ENCODE measurements at regions not wholly inside any gene's neighbourhood (a gene's known extent, or its start where the extent isn't known, plus 50 kb on each side); places are given as distances from the start of the nearest gene placed in this dataset.

- no peak for ATAC-seq
- no peak overlapping the region for H3K4me3 ChIP-seq
These were observed 378.7 kb upstream of the ANO5 start for GRCh38 chr11:21814169-21814568.

GRCh38 chr11:21817696-21818095, 375.2 kb upstream of the ANO5 start:
- no peak for TF ChIP-seq POLR2A (IDR thresholded peaks at IDR 0.05)
- TF ChIP-seq, protein P1, sequence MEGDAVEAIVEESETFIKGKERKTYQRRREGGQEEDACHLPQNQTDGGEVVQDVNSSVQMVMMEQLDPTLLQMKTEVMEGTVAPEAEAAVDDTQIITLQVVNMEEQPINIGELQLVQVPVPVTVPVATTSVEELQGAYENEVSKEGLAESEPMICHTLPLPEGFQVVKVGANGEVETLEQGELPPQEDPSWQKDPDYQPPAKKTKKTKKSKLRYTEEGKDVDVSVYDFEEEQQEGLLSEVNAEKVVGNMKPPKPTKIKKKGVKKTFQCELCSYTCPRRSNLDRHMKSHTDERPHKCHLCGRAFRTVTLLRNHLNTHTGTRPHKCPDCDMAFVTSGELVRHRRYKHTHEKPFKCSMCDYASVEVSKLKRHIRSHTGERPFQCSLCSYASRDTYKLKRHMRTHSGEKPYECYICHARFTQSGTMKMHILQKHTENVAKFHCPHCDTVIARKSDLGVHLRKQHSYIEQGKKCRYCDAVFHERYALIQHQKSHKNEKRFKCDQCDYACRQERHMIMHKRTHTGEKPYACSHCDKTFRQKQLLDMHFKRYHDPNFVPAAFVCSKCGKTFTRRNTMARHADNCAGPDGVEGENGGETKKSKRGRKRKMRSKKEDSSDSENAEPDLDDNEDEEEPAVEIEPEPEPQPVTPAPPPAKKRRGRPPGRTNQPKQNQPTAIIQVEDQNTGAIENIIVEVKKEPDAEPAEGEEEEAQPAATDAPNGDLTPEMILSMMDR (IDR thresholded peaks at IDR 0.05 in 4 of 5, conservative IDR thresholded peaks at IDR 0.05 in 1 of 5): no peak
- DNase-seq: no peak
- intact Hi-C loops (cut with DNase I; ENCODE audit: low total_unique reads) (no loop called here), in situ Hi-C loops (cut with MboI; ENCODE audit: low sequenced_read_pairs in 4 of 4) (no loop called here)
- Histone ChIP-seq H3K4me3 (no peak overlapping the region), H3K36me3 (no peaks in the 10 kb centered on the region), H3K27ac (no peak overlapping the region), H3K9me3 (no peaks in the 10 kb centered on the region), H3K4me1 (no peaks in the 10 kb centered on the region), H3K27me3 (no peaks in the 10 kb centered on the region)
- ATAC-seq: no peak

More at GRCh38 chr11:21814169-21814568, 378.7 kb upstream of the ANO5 start:
- no peak for DNase-seq
- in situ Hi-C loops (cut with MboI; ENCODE audit: low sequenced_read_pairs in 4 of 4): no loop called here
- H3K36me3 ChIP-seq: no peaks in the 10 kb centered on the region
- H3K27ac ChIP-seq: no peak overlapping the region
- no peaks in the 10 kb centered on the region for H3K4me1 ChIP-seq
- intact Hi-C loops (cut with DNase I; ENCODE audit: low total_unique reads): no loop called here
- TF ChIP-seq POLR2A (IDR thresholded peaks at IDR 0.05): no peak
- TF ChIP-seq, protein P1 (IDR thresholded peaks at IDR 0.05 in 4 of 5, conservative IDR thresholded peaks at IDR 0.05 in 1 of 5): no peak
- no peaks in the 10 kb centered on the region for H3K27me3 ChIP-seq
- no peaks in the 10 kb centered on the region for H3K9me3 ChIP-seq

DNA sequence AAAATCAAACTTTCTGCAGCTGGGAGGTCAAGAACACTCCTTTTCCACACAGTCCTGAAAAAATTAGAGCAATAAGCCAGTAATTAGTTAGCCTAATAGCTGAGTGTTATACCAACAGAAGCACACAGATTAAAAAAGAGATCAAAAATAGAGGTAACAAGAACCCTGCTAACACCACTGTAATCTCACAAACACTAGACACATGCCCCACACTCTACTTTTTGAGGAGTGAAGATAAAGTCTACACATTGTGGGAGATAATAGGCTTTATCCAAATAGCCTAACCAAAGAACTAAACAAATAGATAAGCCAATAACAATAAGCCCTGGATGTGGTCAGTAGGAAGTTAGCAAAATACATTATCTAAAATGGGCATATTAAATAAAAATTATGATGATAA, 372.7 kb upstream of the ANO5 start:
- Histone ChIP-seq H3K4me1 (no peaks in the 10 kb centered on the region), H3K36me3 (no peaks in the 10 kb centered on the region), H3K27me3 (no peaks in the 10 kb centered on the region), H3K27ac (no peak overlapping the region), H3K9me3 (no peaks in the 10 kb centered on the region), H3K4me3 (no peak overlapping the region)
- DNase-seq: no peak
- ATAC-seq: no peak
- in situ Hi-C loops (cut with MboI; ENCODE audit: low sequenced_read_pairs in 4 of 4): no loop called here
- TF ChIP-seq POLR2A (IDR thresholded peaks at IDR 0.05): no peak
- TF ChIP-seq, protein P1 (IDR thresholded peaks at IDR 0.05 in 4 of 5, conservative IDR thresholded peaks at IDR 0.05 in 1 of 5): no peak
- intact Hi-C loops (cut with DNase I; ENCODE audit: low total_unique reads): no loop called here

- intact Hi-C loops (cut with DNase I; ENCODE audit: low total_unique reads): no loop called here
- Histone ChIP-seq H3K4me3 (no peak overlapping the region), H3K36me3 (no peaks in the 10 kb centered on the region), H3K4me1 (no peaks in the 10 kb centered on the region), H3K27me3 (no peaks in the 10 kb centered on the region), H3K9me3 (no peaks in the 10 kb centered on the region), H3K27ac (no peak overlapping the region)
- ATAC-seq: no peak
- in situ Hi-C loops (cut with MboI; ENCODE audit: low sequenced_read_pairs in 4 of 4): no loop called here
- TF ChIP-seq, protein P1 (IDR thresholded peaks at IDR 0.05 in 4 of 5, conservative IDR thresholded peaks at IDR 0.05 in 1 of 5): no peak
- TF ChIP-seq POLR2A (IDR thresholded peaks at IDR 0.05): no peak
- DNase-seq: no peak
These were observed 367.8 kb upstream of the ANO5 start for GRCh38 chr11:21825127-21825526.

DNA sequence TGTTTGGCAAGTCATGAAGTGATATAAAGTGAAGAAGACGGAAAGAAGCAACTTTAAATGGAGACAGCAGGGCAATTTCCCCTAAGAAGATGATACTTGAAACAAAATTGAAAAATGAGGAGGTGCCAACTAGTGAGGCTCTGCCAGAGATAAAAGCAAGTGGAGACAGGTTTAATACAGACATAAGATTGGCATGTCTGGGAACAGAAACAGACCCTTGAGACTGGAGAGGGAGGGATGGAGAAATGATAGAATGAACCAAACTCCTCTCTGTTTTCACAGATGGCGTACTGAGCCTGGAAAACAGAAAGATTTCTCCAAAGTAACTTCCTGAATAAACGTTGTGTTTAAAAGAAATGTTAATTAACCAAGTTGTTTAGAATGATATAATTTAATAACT, 354.5 kb upstream of the ANO5 start:
- TF ChIP-seq, protein P1 (IDR thresholded peaks at IDR 0.05 in 4 of 5, conservative IDR thresholded peaks at IDR 0.05 in 1 of 5): no peak
- TF ChIP-seq POLR2A (IDR thresholded peaks at IDR 0.05): no peak
- H3K4me1 ChIP-seq: no peaks in the 10 kb centered on the region
- intact Hi-C loops (cut with DNase I; ENCODE audit: low total_unique reads) (no loop called here), in situ Hi-C loops (cut with MboI; ENCODE audit: low sequenced_read_pairs in 4 of 4) (no loop called here)
- no peak for DNase-seq
- H3K4me3 ChIP-seq: no peak overlapping the region
- no peaks in the 10 kb centered on the region for H3K36me3 ChIP-seq
- ATAC-seq: no peak
- no peaks in the 10 kb centered on the region for H3K27me3 ChIP-seq
- no peak overlapping the region for H3K27ac ChIP-seq
- H3K9me3 ChIP-seq: no peaks in the 10 kb centered on the region

Data from gastrocnemius medialis (tissue), 4 donors.